ENCODE measurements at regions not wholly inside any gene's neighbourhood (a gene's known extent, or its start where the extent isn't known, plus 50 kb on each side); places are given as distances from the start of the nearest gene placed in this dataset.

- no peak for TF ChIP-seq CTCF (IDR thresholded peaks at IDR 0.05)
- TF ChIP-seq POLR2AphosphoS5 (IDR thresholded peaks at IDR 0.05) = no peak
These were observed 120.2 kb upstream of the WDFY3 start for GRCh38 chr4:85086721-85087120.
